Nephron (organoid): ENCODE measurements at regions not wholly inside any gene's neighbourhood (a gene's known extent, or its start where the extent isn't known, plus 50 kb on each side); places are given as distances from the start of the nearest gene placed in this dataset.

Source experiments
- H3K27ac Mint-ChIP-seq, 3 experiments: 2 replicates each; pipeline ENCODE4 v1.8.0; 2020; ENCODE audit warnings: mixed read lengths in 3 of 3, mild to moderate bottlenecking in 2 of 3, moderate library complexity in 1 of 3
- H3K27me3 Mint-ChIP-seq: 2 replicates; pipeline ENCODE4 v1.8.0; 2021; ENCODE audit warnings: low read depth, mild to moderate bottlenecking, moderate library complexity, mixed read lengths
- H3K36me3 Mint-ChIP-seq: 2 replicates; pipeline ENCODE4 v1.8.0; 2020; ENCODE audit warnings: low read depth, mixed read lengths
- H3K4me1 Mint-ChIP-seq: 2 replicates; pipeline ENCODE4 v1.8.0; 2020; ENCODE audit warnings: mixed read lengths
- H3K4me3 Mint-ChIP-seq, 3 experiments: 2 replicates each; pipeline ENCODE4 v1.8.0; 2020; ENCODE audit warnings: mild to moderate bottlenecking in 3 of 3, mixed read lengths in 3 of 3, moderate library complexity in 2 of 3
- H3K9me3 Mint-ChIP-seq: 2 replicates; pipeline ENCODE4 v1.8.0; 2020; ENCODE audit warnings: mixed read lengths
- CTCF ChIP-seq, 3 experiments: fragments of 200-600 bp; sonication (generic); IDR thresholded peaks; one replicate each; pipeline ENCODE4 v1.5.0; 2021; ENCODE audit warnings: antibody characterized with exemption in 3 of 3; ENCODE audit not compliant: unreplicated experiment in 3 of 3

GRCh38 chr6:168226061-168226752 lies 93.4 kb downstream of the DACT2 start:
- Mint-ChIP-seq H3K9me3 (no peaks in the 10 kb centered on the region), H3K4me3 (peak overlapping the region in 2 of 3 experiments; percentile 9 to 21), H3K4me1 (peaks cover 52% of the 10 kb centered on the region), H3K27me3 (peaks cover 15% of the 10 kb centered on the region), H3K36me3 (no peaks in the 10 kb centered on the region), H3K27ac (peak overlapping the region; percentile 78 to 91 (median 87))
- TF ChIP-seq CTCF (IDR thresholded peaks at IDR 0.05; ENCODE audit: unreplicated experiment in 3 of 3), result no peak

DNA sequence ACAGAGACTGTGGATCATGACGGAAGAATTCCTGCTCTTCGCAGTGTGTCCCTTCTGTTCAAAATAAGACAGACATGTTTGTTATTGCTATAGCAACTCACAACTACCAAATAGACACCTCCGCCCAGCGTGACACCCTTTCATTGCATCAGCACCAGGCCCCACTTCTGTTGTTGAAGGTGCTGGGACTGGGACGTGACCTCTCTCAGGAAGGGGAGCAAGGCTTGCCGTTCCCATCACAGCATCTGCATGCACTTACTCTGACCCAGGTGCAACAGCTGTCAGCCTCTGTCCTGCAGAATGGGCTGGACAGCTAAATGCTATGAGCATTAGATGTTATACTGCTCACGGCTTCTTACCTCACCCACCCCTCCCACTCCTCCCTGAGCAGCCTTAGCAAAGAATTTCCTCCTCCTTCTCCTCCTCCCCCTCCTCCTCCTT lies 94.1 kb downstream of the DACT2 start:
- H3K4me1 Mint-ChIP-seq, result peaks cover 50% of the 10 kb centered on the region
- H3K9me3 Mint-ChIP-seq, result no peaks in the 10 kb centered on the region
- H3K27ac Mint-ChIP-seq, result peak overlapping the region; percentile 24 to 91 (median 87)
- TF ChIP-seq CTCF (IDR thresholded peaks at IDR 0.05; ENCODE audit: unreplicated experiment in 3 of 3), result no peak
- H3K36me3 Mint-ChIP-seq, result no peaks in the 10 kb centered on the region
- peaks cover 11% of the 10 kb centered on the region for H3K27me3 Mint-ChIP-seq
- peak overlapping the region in 1 of 3 experiments; percentile 18 for H3K4me3 Mint-ChIP-seq

GRCh38 chr6:168223755-168224154 lies 95.8 kb downstream of the DACT2 start:
- no peak for TF ChIP-seq CTCF (IDR thresholded peaks at IDR 0.05; ENCODE audit: unreplicated experiment in 3 of 3)
- peaks cover 15% of the 10 kb centered on the region for H3K27me3 Mint-ChIP-seq
- H3K36me3 Mint-ChIP-seq, result no peaks in the 10 kb centered on the region
- peaks cover 46% of the 10 kb centered on the region for H3K4me1 Mint-ChIP-seq
- no peaks in the 10 kb centered on the region for H3K9me3 Mint-ChIP-seq
- H3K4me3 Mint-ChIP-seq, result no peak overlapping the region
- no peak overlapping the region for H3K27ac Mint-ChIP-seq

DNA sequence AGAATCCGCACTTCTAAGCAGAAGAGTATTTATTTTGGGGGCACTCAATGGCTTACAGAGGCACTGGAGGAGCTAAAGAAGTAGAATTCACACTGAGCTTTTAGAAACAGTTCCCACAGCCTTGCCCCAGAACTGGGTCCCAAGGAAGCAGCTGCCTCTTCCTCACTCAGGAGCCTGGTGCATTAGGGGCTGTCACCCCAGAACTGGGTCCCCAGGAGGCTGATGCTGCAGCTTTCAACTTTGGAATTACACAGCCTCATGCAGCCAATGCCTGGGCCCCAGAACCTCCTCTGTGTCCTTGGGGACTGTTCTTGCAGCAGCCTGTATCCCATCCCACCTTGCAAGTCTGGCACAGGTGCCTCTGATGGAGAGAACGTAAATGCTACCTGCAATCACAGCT lies 96.4 kb downstream of the DACT2 start:
- Mint-ChIP-seq H3K27me3 (peaks cover 15% of the 10 kb centered on the region), H3K36me3 (no peaks in the 10 kb centered on the region), H3K4me3 (no peak overlapping the region), H3K4me1 (peaks cover 47% of the 10 kb centered on the region), H3K27ac (no peak overlapping the region), H3K9me3 (no peaks in the 10 kb centered on the region)
- TF ChIP-seq CTCF (IDR thresholded peaks at IDR 0.05; ENCODE audit: unreplicated experiment in 3 of 3), result no peak

GRCh38 chr6:168222115-168223043 lies 97.2 kb downstream of the DACT2 start:
- H3K4me3 Mint-ChIP-seq, result no peak overlapping the region
- no peaks in the 10 kb centered on the region for H3K36me3 Mint-ChIP-seq
- H3K4me1 Mint-ChIP-seq, result peaks cover 49% of the 10 kb centered on the region
- no peaks in the 10 kb centered on the region for H3K9me3 Mint-ChIP-seq
- peak overlapping the region in 1 of 3 experiments; percentile 38 for H3K27ac Mint-ChIP-seq
- peaks cover 12% of the 10 kb centered on the region for H3K27me3 Mint-ChIP-seq
- TF ChIP-seq CTCF (IDR thresholded peaks at IDR 0.05; ENCODE audit: unreplicated experiment in 3 of 3), result no peak
